Mucosa of descending colon (tissue), 3 donors: ENCODE measurements at regions not wholly inside any gene's neighbourhood (a gene's known extent, or its start where the extent isn't known, plus 50 kb on each side); places are given as distances from the start of the nearest gene placed in this dataset.

ENCODE experiments used
- ATAC-seq: fragments of 200-7000 bp; cut with Tn5 transposase; one replicate; pipeline ENCODE4 v1.9.1; 2020; ENCODE audit warnings: mild to moderate bottlenecking, moderate library complexity
- DNase-seq, 3 donors: peaks; one replicate each; pipeline ENCODE4 v3.0.0-alpha.2; 2020
- H3K36me3 ChIP-seq: fragments of 200-600 bp; one replicate; pipeline ENCODE4 v1.8.0; 2021; ENCODE audit warnings: low read depth, mild to moderate bottlenecking
- H3K4me1 ChIP-seq: fragments of 200-600 bp; one replicate; pipeline ENCODE4 v1.8.0; 2021; ENCODE audit warnings: low read depth, mild to moderate bottlenecking
- H3K4me3 ChIP-seq: fragments of 200-600 bp; one replicate; pipeline ENCODE4 v1.8.0; 2021; ENCODE audit warnings: mild to moderate bottlenecking
- H3K9me3 ChIP-seq: fragments of 200-600 bp; one replicate; pipeline ENCODE4 v1.8.0; 2021; ENCODE audit warnings: mild to moderate bottlenecking
- intact Hi-C, 2 donors: fragments of 100-400 bp; cut with DNase I in 1 of 2; cut with micrococcal nuclease in 1 of 2; formaldehyde crosslinking; loops; one replicate each; pipeline versions ENCODE4 v1.11.0 to v1.11.1; 2022; cut with DNase I, micrococcal nuclease
- TF ChIP-seq, protein P1 (sequence below): fragments of 200-600 bp; IDR thresholded peaks from one replicate; pipeline ENCODE4 v1.8.0; 2022; ENCODE audit warnings: antibody characterized with exemption, mild to moderate bottlenecking
- donor health status: DM: no; HTN: no; CAD: no; lungs with moderate emphysema.
- donor health status: DM: no; HTN: no; CAD: no.
- donor health status: DM: no; HTN: yes; CAD: no.

DNA sequence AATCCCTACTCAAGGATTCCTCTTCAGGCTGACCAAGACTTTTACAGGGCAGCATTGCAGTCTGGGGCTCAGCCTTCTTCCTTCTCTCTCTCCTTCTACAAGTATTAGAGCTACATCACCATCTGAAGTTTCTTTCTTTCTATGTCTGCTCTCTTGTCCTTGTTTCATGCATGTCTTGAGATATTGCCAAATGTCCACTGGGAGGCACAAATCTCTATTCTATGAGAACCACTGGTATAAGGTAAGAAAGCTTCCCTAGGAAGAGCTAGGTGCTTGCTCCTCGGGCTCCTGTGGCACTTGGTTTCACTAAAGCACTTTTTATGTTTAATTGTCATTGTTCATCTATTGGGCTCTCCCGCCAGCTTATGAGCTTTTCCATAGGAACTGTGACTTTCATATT, 289.2 kb upstream of the PCSK5 start:
- no peak overlapping the region for H3K4me3 ChIP-seq
- ATAC-seq (peak; percentile 63), DNase-seq (peak in 1 of 3 donors; percentile 16)
- intact Hi-C loops: no loop called here
- TF ChIP-seq, protein P1, sequence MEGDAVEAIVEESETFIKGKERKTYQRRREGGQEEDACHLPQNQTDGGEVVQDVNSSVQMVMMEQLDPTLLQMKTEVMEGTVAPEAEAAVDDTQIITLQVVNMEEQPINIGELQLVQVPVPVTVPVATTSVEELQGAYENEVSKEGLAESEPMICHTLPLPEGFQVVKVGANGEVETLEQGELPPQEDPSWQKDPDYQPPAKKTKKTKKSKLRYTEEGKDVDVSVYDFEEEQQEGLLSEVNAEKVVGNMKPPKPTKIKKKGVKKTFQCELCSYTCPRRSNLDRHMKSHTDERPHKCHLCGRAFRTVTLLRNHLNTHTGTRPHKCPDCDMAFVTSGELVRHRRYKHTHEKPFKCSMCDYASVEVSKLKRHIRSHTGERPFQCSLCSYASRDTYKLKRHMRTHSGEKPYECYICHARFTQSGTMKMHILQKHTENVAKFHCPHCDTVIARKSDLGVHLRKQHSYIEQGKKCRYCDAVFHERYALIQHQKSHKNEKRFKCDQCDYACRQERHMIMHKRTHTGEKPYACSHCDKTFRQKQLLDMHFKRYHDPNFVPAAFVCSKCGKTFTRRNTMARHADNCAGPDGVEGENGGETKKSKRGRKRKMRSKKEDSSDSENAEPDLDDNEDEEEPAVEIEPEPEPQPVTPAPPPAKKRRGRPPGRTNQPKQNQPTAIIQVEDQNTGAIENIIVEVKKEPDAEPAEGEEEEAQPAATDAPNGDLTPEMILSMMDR: no peak
- no peaks in the 10 kb centered on the region for H3K36me3 ChIP-seq
- no peaks in the 10 kb centered on the region for H3K9me3 ChIP-seq
- no peaks in the 10 kb centered on the region for H3K4me1 ChIP-seq

DNA sequence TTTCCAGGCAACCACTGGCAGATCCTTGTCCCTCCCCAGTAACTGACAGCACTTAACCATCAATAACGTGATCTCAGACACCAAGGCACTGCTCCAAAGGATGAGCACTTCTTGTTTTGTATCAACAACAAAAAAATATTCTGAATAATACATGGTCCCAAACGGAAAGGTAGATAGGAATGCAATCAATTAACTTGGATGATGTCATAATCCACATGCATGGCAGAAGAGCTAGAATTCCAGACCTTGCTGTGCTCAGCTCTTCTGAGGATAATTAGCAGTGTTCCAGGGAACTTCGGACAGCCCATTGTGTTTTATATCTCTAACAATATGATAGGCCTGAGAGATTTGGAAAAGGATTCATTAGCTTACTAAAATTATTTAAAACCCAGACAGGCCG, 288.4 kb upstream of the PCSK5 start:
- intact Hi-C loops: no loop called here
- ATAC-seq: no peak
- no peaks in the 10 kb centered on the region for H3K9me3 ChIP-seq

DNA sequence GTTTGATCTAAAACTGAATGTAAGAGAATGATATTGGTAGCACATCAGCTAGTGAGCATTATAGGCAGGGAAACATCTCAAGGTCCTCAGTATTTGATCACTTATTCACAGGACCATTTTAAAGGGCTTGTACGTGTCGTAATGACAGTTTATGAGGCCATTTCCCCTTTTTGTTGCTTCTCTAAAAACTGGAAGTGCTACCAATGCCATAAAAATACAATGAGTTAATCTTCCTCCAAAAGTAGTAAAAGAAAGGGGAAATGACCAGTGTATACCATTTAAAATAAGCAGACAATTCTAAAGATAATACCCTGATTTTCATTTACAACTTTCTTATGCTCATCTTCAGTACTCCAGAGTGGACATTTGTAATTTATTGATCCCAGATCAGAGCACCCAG, 285.8 kb upstream of the PCSK5 start:
- DNase-seq (no peak), ATAC-seq (peak; percentile 35)
- Histone ChIP-seq H3K4me1 (no peaks in the 10 kb centered on the region), H3K4me3 (no peak overlapping the region), H3K9me3 (no peaks in the 10 kb centered on the region), H3K36me3 (no peaks in the 10 kb centered on the region)
- TF ChIP-seq, protein P1: no peak
- intact Hi-C loops: no loop called here

More for the DNA sequence above, 288.4 kb upstream of the PCSK5 start:
- Histone ChIP-seq H3K4me1 (no peaks in the 10 kb centered on the region), H3K36me3 (no peaks in the 10 kb centered on the region), H3K4me3 (no peak overlapping the region)
- no peak for DNase-seq
- TF ChIP-seq, protein P1: no peak

DNA sequence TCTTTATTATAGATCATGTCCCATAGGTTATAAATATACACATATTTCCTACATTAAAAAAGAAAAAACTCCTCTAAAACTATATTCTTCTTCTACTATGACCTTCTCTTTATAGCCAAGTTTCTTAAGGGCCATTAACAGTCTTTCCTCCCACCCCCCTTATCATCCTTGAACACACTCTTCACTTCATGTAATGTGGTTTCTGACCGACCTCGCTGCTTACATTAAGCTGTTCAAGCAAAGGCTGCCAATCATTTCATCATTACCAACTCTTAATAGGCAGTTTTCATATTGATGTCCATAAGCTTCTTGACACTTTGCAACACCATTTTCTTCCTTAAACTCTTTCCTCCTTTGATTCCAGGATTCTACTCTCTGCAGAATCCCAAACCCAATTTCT, 283.0 kb upstream of the PCSK5 start:
- H3K4me1 ChIP-seq: no peaks in the 10 kb centered on the region
- no peaks in the 10 kb centered on the region for H3K9me3 ChIP-seq
- H3K4me3 ChIP-seq: no peak overlapping the region
- ATAC-seq: no peak
- no peaks in the 10 kb centered on the region for H3K36me3 ChIP-seq
- intact Hi-C loops: no loop called here
- no peak for DNase-seq
- TF ChIP-seq, protein P1: no peak

DNA sequence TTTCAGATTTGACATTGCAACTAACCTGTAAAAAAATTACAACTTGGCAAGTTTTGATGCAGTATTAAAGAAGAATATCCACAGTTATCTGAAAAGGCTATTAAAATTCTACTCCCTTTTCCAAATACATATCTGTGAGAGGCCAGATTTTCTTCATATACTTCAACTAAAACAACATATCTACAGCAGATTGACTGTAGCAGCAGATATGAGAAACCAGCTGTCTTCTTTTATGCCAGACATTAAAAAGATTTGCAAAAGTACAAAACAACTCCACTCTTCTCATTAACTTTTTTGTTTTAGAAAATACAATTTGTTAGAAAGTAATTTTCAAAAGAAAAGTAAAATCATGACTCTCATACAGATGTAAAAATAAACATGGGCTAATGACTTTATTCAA, 281.1 kb upstream of the PCSK5 start:
- Histone ChIP-seq H3K4me3 (no peak overlapping the region), H3K4me1 (no peaks in the 10 kb centered on the region), H3K36me3 (no peaks in the 10 kb centered on the region), H3K9me3 (no peaks in the 10 kb centered on the region)
- ATAC-seq: no peak
- intact Hi-C loops: no loop called here
- TF ChIP-seq, protein P1: no peak
- DNase-seq: no peak

DNA sequence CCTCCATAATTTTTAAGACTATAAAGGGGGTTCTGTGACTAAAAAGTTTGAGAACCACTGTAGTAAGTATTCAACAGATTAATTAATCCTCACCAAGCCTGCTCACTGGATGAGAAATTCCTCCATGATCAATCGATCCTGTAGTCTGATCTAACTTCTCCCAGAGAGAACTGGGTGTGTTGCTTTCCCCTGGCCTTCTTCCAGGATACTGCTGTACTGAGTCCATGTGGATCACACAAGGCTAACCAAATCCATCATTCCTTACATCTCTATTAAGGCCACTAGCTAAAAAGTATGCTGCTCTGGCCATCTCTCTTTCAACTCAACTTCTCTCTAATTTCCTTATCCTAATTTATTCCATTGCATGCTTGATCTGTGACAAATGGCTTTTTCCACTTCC, 280.2 kb upstream of the PCSK5 start:
- ATAC-seq: no peak
- intact Hi-C loops: no loop called here

More for the DNA sequence above, 280.2 kb upstream of the PCSK5 start:
- Histone ChIP-seq H3K4me3 (no peak overlapping the region), H3K4me1 (no peaks in the 10 kb centered on the region), H3K9me3 (no peaks in the 10 kb centered on the region), H3K36me3 (no peaks in the 10 kb centered on the region)
- DNase-seq: no peak
- TF ChIP-seq, protein P1: no peak
